A204.1 (cell line): ENCODE measurements at regions not wholly inside any gene's neighbourhood (a gene's known extent, or its start where the extent isn't known, plus 50 kb on each side); places are given as distances from the start of the nearest gene placed in this dataset.

Source experiments
- FAIRE-seq: peaks from 2 replicates; lab custom pipeline; 2012; peaks lifted over from hg19 to GRCh38; lab: Jason Lieb, UNC

DNA sequence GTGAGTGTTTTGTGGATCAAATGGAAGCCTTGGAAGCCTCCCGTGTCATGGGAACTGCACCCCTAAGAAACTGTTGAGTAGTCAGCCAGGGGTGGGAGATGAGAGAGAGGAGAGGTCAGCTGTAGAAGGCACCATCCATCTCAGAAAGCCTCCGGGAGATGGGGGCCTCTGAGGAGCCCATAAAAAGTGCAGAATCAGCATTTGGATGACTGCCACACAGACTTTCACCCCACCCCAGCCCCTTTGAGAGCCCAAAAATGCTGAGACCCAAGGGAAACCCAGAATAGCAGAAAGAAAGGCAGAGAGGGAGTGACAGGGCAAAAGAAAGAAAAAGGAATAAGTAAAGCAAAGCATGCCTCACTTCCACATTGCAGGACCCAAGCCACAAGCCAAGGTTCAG lies 443.1 kb upstream of the ZEB2 start:
- FAIRE-seq = no peak

DNA sequence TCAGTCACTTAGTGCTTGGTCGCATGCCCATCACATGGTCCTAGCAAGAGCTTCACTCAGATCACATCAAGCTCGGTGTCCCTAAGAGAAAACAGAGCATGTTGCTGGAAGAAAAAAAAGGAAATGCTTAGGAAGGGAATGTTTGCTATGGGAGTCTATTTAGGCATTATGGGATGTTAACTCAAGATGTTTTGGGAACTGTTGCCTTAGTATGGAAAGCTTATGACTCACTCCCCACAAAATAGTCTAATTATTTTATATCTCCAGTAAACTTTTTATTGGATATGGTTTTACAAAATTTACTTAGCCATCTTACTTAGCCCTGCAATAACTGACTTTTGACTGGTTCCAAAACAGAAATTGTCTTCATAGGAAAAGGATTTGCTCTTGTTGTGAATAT lies 439.5 kb upstream of the ZEB2 start:
- no peak for FAIRE-seq

DNA sequence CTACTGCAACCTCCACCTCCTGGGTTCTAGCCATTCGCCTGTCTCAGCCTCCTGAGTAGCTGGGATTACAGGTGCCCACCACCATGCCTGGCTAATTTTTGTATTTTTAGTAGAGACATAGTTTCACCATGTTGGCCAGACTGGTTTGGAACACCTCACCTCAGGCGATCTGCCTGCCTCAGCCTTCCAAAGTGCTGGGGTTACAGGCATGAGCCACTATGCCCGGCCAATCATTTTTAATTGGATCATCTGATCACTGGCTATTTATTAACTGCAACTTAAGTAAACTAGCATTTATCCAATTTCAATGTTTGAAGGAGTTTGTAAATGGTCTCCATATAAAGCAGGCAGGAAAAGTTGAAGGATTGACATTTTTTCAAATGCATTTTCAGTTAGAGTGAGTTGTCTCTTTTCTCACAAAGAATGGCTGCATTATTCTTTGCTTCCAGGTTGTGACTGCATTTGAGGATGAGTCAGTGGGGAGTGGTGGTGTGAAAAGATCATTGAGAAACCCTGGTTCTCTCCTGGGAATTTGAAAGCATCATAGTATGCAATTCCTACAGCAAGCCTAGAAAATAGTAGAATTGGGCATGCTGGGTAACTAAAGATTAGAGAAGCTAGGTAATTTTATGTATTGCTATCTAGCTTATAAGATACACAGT lies 431.1 kb upstream of the ZEB2 start:
- no peak for FAIRE-seq

DNA sequence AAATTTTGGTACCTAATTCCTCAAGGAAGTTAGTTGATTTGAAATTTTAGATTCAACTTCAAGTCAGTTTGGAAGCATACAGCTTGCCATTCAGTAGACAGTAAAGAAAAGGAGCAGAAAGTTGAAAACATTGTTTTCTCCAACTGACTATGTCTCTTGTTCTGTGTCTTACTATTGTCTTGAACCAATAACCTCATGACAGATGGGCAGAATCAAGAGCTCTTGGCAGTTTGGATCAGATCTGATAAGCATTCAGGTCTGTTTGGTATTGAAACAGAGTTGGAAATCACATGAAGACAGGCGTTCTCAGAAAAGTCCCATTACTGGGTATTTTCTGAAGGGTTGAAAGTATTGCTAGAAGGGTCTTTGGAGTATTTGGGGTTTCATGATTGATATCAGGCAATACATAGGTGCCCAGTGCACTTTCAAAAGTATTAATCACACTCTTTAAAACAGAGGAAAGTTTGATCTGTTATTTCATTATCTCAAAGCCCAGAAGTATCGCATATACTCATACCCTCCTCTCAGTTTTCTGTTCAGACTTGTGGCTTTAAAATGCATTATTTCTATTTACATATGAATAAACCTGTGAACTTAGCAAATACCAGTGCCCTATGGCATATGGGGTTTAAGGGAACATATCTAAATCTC lies 428.4 kb upstream of the ZEB2 start:
- FAIRE-seq = no peak

DNA sequence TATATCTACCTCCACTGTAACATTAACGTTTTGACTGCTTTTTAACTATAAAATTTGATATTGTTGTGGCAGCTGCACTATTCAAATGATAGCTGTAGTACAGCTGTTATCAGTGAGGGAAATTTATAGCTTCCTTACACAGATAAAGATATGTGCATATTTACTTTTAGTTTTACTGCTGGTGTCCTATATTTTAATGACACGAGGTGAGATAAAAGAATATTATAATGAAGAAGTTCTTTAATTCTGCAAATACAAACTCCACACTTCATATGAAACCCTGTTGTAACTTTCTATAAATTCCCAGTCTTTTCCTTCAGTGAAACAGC lies 427.8 kb upstream of the ZEB2 start:
- no peak for FAIRE-seq

GRCh38 chr2:144946263-144946662 lies 426.3 kb upstream of the ZEB2 start:
- FAIRE-seq = no peak

DNA sequence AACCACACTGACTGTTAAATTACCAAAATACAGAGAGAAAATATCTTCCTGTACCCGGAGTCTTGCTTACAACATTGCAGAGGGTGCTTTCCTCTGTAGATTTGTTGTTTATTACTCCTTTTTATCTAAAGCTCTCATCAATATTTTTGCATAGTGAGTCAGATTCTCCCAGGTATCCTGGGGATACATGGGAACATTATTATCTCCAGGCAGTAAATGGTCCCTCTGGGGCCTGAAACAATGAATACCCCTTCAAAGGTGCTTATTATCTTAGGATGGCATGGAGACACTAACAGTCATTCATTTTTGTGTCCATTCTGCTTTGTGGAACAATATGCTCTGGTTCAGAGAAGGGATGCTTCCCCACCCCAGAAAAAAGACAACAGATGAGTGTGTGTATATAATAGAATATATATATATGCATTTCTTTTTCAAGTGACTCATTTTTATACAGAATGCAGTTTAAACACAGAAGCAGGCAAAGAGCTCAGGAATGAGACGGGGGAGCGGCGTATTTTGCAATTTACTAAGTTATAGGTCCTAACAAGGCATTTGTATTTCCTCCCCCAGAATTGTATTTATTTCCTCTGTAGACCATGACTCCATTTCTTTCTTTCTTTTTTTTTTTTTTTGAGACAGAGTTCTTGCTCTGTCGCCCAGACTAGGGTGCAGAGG lies 424.8 kb upstream of the ZEB2 start:
- no peak for FAIRE-seq

DNA sequence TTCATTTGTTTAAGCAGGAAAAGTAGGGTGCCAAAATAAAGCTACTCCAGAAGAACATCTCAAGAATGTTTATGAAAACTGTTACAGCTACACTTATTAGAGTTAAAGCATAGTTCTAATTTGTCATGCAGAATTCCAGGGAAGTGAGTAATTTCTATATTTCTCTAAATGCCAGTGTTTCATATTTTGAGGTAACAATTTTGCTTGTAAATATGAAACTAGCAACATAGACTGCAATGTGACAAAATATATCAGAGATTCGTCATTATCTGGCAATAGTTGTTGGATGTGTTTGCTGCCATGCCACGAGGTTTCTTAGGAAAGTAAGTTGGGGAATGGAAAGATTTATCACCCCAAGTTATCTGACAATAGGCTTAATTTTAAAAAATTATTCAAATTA lies 424.1 kb upstream of the ZEB2 start:
- FAIRE-seq = no peak

DNA sequence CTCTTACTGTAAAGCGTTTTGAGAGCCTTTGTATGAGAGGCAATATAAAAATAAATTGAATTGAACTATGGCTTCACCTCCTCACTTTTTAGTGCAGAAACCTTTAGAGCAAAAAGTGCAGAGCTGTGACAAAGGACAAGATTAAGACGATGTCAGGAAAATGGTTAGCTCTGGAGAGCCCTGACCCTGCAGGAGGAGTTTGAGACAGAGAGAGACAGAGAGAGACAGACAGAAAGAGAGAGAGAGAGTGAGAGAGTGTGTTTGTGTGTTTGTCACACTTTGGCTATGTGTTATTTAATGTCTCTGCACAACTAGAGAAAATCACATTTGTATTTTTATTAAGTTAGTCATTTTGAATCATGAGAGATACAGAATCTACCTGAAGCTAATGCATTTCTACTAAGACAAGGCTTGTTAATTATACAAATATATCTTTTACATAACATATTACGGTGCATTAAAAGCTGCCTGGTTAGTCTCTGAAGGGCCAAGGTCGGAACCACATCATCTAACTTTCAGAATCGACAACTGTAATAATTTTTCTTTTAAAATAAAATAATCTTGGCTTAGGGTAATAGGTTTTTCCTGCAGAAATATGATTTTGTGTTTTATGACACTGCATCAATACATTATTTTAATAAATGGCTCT lies 423.5 kb upstream of the ZEB2 start:
- FAIRE-seq = no peak

GRCh38 chr2:144942516-144943256 lies 422.8 kb upstream of the ZEB2 start:
- no peak for FAIRE-seq

DNA sequence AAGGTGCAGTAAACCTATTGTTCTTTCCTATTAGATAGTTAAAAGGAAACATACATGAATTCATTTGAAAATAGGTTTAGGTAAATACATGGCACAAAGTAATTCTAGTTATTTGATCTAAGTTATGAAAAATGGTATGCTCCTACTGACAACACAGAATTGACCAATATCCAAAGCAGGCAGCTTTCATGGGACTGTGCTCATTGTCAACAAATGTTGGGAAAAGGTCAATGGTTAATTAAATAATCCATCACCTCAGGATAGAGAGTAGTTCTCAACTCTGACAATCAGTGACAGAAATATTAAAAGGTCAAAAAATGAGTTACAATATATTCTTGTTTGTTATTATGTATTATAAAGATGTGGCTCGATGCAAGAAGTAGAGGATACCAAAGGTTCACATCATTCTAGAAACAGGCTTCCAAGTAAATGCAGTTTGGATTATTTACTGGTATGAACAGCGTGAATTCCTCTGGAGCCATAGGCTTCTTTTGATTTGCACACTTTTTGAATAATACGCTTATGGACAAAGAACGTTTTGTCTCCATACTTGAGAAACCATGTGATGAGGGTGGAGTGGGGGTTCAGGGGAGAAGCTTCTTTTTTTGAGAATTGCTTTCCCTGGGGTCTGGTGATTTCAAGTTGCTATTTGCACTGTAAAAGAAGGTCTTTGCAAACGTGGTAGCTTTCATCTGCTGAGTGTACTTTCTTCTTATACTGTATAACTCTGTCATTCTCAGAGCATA lies 422.0 kb upstream of the ZEB2 start:
- no peak for FAIRE-seq

DNA sequence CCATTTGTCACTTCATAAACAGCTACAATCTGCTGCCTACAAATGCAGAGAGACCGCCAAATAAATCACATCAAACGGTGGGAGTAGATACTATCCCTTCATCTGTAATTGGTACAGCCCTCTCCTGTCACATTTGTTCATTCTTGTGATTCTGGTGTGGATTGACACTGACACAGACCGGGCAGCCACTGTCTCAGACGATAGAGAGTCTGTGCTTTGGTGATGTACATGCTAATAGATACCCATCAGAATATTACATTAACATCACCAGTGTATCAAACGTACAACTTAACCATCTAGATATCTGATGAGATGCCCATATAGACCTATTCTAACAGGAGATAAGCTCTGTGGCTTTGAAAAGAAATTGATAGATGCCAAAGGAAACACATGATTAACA lies 419.7 kb upstream of the ZEB2 start:
- no peak for FAIRE-seq

DNA sequence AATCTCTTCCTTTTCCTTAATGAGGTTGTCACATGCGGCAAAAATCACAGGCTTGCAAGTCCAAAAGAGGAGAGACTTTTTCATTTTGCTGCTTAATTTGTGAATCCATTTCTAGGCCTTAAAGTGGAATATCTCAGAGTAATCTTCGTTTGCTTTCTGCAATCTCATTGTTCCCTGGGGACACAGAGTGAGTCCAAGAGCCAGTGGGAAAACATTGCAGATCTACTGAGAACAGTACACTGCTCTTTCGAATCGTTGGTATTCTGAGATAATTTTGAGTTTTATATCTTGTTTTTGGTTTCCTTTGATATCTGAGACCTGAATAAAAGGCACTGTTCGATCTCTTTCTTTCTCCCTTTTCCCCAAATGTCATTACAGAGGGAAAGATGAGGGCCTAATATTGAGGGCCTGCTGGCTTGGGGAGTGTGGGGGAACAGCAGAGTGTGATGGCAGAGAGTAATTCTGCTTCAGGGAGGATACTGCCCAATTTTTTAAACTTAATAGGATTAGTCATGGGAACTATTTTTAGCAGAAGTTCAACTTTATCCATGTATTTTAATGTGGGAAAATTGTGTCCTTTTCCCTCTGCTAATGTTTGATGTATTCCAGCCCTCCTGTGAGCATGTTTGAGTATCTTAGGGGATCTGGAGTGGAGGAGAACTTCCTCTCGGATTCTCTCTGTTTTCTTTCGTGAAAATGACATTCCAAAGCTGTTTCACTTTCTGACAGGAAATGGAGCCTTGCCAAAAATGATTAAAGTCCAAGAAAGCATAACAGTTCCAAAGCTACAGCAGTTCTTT lies 418.2 kb upstream of the ZEB2 start:
- no peak for FAIRE-seq

DNA sequence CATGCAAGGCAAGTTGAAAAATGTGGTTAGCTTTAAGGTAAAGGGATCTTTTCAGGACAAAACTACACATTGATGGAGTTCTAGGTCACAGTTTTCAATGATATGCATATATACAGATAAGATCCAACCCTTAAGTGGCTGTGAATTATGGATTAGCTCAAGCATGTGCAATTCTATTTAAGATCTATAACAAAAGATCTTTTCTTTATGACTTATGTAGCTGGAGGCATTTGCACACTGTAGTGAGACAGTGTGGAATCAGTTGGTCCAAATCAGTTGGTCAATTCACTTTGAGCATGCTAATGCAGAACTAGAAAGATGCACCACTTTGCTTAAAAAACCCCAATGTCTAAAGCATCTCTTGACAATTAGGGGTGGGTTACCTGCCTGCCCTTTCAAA lies 417.1 kb upstream of the ZEB2 start:
- FAIRE-seq = no peak

- FAIRE-seq = no peak
Measured at GRCh38 chr2:144936442-144936841, 416.5 kb upstream of the ZEB2 start.

DNA sequence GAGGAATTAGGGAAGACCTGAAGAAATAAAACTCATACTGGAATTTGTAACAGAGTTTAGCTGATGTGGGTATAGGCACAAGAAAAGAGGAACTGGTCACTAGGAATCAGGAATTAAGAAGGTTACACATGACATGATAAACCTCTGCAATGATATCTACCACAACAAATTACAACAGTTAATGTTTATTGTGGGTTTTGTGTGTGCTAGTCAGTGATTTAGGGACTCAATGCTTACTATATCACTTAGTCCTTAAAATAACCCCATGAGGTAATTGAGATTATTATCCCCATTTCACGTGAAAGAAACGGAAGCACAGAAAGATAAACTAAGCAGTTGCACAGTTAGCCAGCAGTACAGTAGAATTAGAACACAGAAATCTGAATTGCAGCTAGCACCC lies 415.8 kb upstream of the ZEB2 start:
- FAIRE-seq = no peak

GRCh38 chr2:144935191-144935590 lies 415.3 kb upstream of the ZEB2 start:
- no peak for FAIRE-seq

DNA sequence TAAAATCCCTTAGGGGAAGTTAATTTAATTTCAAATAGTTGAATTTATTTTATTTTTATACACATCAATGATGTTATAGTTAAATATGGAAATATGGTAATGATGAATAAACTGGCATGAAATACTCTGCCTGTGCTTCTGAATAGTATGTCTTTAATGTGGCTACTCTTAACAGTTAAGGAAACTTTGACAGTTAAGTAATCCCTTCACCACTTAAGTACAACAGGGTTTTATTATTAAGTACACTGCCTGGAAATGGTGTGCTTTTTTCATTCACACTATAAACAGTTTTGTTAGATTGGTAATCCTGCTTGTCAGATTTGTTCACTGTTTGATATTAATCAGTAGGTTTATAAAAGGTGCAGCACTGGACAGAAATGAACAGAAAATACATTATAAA lies 412.0 kb upstream of the ZEB2 start:
- FAIRE-seq = no peak

DNA sequence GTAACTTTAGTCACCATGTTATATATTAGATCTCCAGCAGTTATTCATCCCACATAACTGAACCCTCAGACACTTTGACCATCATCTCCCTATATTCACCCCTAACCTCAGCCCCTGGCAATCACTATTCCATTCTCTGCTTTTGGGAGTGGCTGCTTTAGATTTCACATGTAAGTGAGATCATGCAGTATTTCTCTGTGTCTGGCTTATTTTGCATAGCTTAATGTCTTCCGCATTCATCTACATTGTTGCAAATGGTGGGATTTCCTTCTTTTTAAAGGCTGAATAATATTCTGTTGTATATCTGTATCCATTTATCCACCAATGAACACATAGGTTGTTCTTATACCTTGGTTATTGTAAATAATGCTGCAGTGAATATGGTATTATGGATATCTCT lies 411.6 kb upstream of the ZEB2 start:
- FAIRE-seq = no peak

GRCh38 chr2:144927429-144927828 lies 407.5 kb upstream of the ZEB2 start:
- FAIRE-seq = no peak

DNA sequence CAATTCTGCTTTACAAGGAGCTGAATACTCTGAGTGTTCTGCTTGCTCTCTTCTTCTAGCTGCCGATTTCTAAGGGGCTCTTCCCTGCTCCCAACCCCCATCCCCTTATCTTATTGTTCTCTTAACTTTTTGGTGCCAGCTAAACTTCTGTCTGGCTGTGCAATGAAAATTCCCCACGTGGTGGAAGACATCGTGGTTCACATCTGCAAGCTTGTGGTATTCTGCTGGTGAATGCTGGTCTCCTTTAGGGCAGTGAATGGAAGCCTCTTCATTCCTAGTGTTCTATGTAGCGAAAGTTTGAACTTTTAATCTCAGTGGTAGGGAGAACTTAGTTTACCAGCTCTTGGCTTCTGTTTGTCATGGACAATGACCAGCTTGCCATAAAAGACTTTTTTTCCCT lies 406.0 kb upstream of the ZEB2 start:
- no peak for FAIRE-seq
